Adrenal gland (tissue), 9 donors: ENCODE measurements at regions not wholly inside any gene's neighbourhood (a gene's known extent, or its start where the extent isn't known, plus 50 kb on each side); places are given as distances from the start of the nearest gene placed in this dataset.
"Not testable (repeated sequence)": the region's sequence is repeated elsewhere in the genome, so short reads cannot be mapped to it uniquely, and the experiment has no call there.

Source experiments
- DNase-seq, 7 donors: peaks; one replicate each; pipeline ENCODE4 v3.0.0-alpha.2; 2019 to 2020
- H3K27ac ChIP-seq, 5 donors: fragments of 200-600 bp; sonication (generic) in 4 of 5; 1 replicate in 3 of 5; 2 replicates in 2 of 5; pipeline versions ENCODE4 v1.5.1 to v1.8.0; 2016 to 2020; ENCODE audit warnings: mild to moderate bottlenecking in 1 of 5
- H3K27me3 ChIP-seq: fragments of 200-600 bp; 2 replicates; pipeline ENCODE4 v1.8.0; 2021
- H3K36me3 ChIP-seq, 2 donors: fragments of 200-600 bp; replicated peaks in 1 of 2; 1 replicate in 1 of 2; 2 replicates in 1 of 2; pipeline versions ENCODE4 v1.5.1 to v1.8.0; 2018 to 2022
- H3K4me1 ChIP-seq, 2 donors: fragments of 200-600 bp; replicated peaks in 1 of 2; 1 replicate in 1 of 2; 2 replicates in 1 of 2; pipeline versions ENCODE4 v1.5.1 to v1.8.0; 2018 to 2021
- H3K4me3 ChIP-seq, 4 donors: fragments of 200-600 bp; sonication (generic) in 3 of 4; one replicate each; pipeline ENCODE4 v1.5.1; 2016 to 2018
- H3K9me3 ChIP-seq, 3 donors: fragments of 200-600 bp; sonication (generic) in 1 of 3; replicated peaks in 1 of 3; 1 replicate in 2 of 3; 2 replicates in 1 of 3; pipeline versions ENCODE4 v1.5.1 to v1.8.0; 2016 to 2021
- CTCF ChIP-seq, 6 experiments: fragments of 450-650 bp in 4 of 6; fragments of 200-600 bp in 2 of 6; sonication (generic) in 1 of 6; IDR thresholded peaks; 1 replicate in 5 of 6; 2 replicates in 1 of 6; pipeline versions ENCODE4 v1.5.1 to v1.8.0; 2016 to 2021; ENCODE audit warnings: antibody characterized with exemption in 6 of 6, mild to moderate bottlenecking in 2 of 6, moderate library complexity in 1 of 6
- POLR2A ChIP-seq, 2 donors: fragments of 450-650 bp; IDR thresholded peaks; one replicate each; pipeline ENCODE4 v1.6.1; 2017; ENCODE audit warnings: antibody characterized with exemption in 2 of 2, mild to moderate bottlenecking in 2 of 2, moderate library complexity in 1 of 2
- WGBS, 4 donors: extraction: QIAGEN DNeasy Blood & Tissue Kit in 2 of 4; methylation state at CpG; one replicate each; pipeline versions ENCODE4 v1.1.5 to v1.1.7; 2013 to 2017; 5-methylcytosine and 5-hydroxymethylcytosine counted together
- intact Hi-C, 2 donors: fragments of 100-400 bp; cut with DNase I; formaldehyde crosslinking; loops; one replicate each; pipeline versions ENCODE4 v1.14.1 to v1.15.0; 2022 to 2023
- donor health status: healthy with polysubstance abuse.
- donor health status: Bipolar disorder and iron deficiency.
- donor health status: DM: yes; HTN: yes; CAD: no.
- donor health status: DM: no; HTN: no; CAD: no.
- donor health status: DM: no; HTN: no; CAD: no.

- Histone ChIP-seq H3K27ac (no peak overlapping the region), H3K4me1 (no peaks in the 10 kb centered on the region), H3K36me3 (no peaks in the 10 kb centered on the region), H3K9me3 (no peaks in the 10 kb centered on the region), H3K4me3 (no peak overlapping the region), H3K27me3 (no peaks in the 10 kb centered on the region)
- no peak for DNase-seq
- intact Hi-C loops, result no loop called here
- TF ChIP-seq CTCF (IDR thresholded peaks at IDR 0.05) (no peak), POLR2A (IDR thresholded peaks at IDR 0.05) (no peak)
- WGBS, 4 donors, result 85 to 89% (median 87%) methylated on average over 3 of the region's 3 CpGs
Measured at GRCh38 chr4:115965588-115965987, 852.2 kb upstream of the NDST4 start.

- H3K4me3 ChIP-seq, H3K36me3 ChIP-seq, H3K9me3 ChIP-seq, H3K27ac ChIP-seq, DNase-seq, intact Hi-C loops, H3K27me3 ChIP-seq, H3K4me1 ChIP-seq: not testable (repeated sequence)
- WGBS, 4 donors, result 56 to 72% (median 71%) methylated on average over 6 of the region's 6 CpGs
Measured at GRCh38 chr4:115956054-115956796, 842.8 kb upstream of the NDST4 start.

GRCh38 chr4:115950806-115951205 lies 837.4 kb upstream of the NDST4 start:
- Histone ChIP-seq H3K4me3 (no peak overlapping the region), H3K4me1 (no peaks in the 10 kb centered on the region), H3K27me3 (no peaks in the 10 kb centered on the region), H3K36me3 (no peaks in the 10 kb centered on the region), H3K9me3 (no peaks in the 10 kb centered on the region), H3K27ac (no peak overlapping the region)
- no peak for DNase-seq
- WGBS, 4 donors, result 85 to 91% (median 90%) methylated on average over 8 to 10 of the region's 10 CpGs
- no peak for TF ChIP-seq CTCF (IDR thresholded peaks at IDR 0.05)
- TF ChIP-seq POLR2A (IDR thresholded peaks at IDR 0.05), result no peak
- intact Hi-C loops, result no loop called here

GRCh38 chr4:115949974-115950743 lies 836.7 kb upstream of the NDST4 start:
- intact Hi-C loops, H3K27ac ChIP-seq, H3K4me1 ChIP-seq, H3K9me3 ChIP-seq, H3K36me3 ChIP-seq, DNase-seq, H3K27me3 ChIP-seq, H3K4me3 ChIP-seq: not testable (repeated sequence)
- 82 to 90% (median 85%) methylated on average over 3 of the region's 3 CpGs for WGBS, 4 donors

GRCh38 chr4:115945026-115945425 lies 831.6 kb upstream of the NDST4 start:
- Histone ChIP-seq H3K4me3 (no peak overlapping the region), H3K36me3 (no peaks in the 10 kb centered on the region), H3K9me3 (no peaks in the 10 kb centered on the region), H3K27ac (no peak overlapping the region), H3K27me3 (no peaks in the 10 kb centered on the region), H3K4me1 (no peaks in the 10 kb centered on the region)
- TF ChIP-seq CTCF (IDR thresholded peaks at IDR 0.05) (no peak), POLR2A (IDR thresholded peaks at IDR 0.05) (no peak)
- DNase-seq, result no peak
- intact Hi-C loops, result no loop called here
- WGBS, 4 donors, result 51 to 76% (median 68%) methylated on average over 3 of the region's 3 CpGs
